DOHH2 (cell line): ENCODE measurements at regions not wholly inside any gene's neighbourhood (a gene's known extent, or its start where the extent isn't known, plus 50 kb on each side); places are given as distances from the start of the nearest gene placed in this dataset.

Experiments
- EZH2phosphoT487 ChIP-seq: fragments of 200-600 bp; sonication (generic); IDR thresholded peaks from 2 replicates; pipeline ENCODE4 v1.6.1; 2017; ENCODE audit warnings: borderline replicate concordance, mild to moderate bottlenecking, antibody characterized with exemption, low read length, moderate library complexity, mixed read lengths
- TF ChIP-seq, protein P1 (sequence below): fragments of 200-600 bp; sonication (generic); IDR thresholded peaks from one replicate; pipeline ENCODE4 v1.5.1; 2014; ENCODE audit warnings: antibody characterized with exemption, mild to moderate bottlenecking, low read depth, low read length; ENCODE audit not compliant: poor library complexity, severe bottlenecking

DNA sequence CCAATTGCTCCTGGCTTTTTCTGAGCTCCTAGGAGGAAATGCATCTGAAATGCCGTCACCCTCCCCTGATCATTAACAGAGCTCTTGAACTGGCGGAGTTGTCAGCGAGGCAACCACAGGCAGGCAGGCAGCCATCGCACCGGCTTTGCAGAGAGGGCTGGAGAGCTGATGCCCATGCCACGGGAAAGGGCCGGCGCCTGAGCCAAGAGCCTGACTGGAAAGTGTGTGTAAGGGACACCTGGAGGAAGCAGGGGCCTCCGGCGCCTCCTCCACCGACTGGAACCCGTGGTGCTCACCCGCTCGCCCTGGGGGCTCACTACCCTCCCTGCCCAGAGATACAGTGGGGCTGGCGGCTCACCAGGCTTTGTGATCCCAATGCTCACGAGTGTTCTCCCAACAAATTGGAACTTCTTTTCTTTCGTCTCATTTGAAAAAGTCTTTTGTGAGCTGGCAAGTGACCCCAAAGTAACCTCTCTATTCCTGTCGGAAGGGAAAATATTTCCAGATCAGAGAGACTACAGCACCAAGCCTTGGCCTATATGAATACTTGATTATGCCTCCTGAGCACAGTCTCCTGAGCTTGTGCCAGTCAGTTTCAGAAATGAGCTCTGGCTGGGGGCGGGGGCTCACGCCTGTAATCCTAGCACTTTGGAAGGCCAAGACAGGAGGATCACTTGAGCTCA is 97.7 kb upstream of the SLC25A33 start:
- TF ChIP-seq, protein P1, sequence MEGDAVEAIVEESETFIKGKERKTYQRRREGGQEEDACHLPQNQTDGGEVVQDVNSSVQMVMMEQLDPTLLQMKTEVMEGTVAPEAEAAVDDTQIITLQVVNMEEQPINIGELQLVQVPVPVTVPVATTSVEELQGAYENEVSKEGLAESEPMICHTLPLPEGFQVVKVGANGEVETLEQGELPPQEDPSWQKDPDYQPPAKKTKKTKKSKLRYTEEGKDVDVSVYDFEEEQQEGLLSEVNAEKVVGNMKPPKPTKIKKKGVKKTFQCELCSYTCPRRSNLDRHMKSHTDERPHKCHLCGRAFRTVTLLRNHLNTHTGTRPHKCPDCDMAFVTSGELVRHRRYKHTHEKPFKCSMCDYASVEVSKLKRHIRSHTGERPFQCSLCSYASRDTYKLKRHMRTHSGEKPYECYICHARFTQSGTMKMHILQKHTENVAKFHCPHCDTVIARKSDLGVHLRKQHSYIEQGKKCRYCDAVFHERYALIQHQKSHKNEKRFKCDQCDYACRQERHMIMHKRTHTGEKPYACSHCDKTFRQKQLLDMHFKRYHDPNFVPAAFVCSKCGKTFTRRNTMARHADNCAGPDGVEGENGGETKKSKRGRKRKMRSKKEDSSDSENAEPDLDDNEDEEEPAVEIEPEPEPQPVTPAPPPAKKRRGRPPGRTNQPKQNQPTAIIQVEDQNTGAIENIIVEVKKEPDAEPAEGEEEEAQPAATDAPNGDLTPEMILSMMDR, result no peak
- no peak for TF ChIP-seq EZH2phosphoT487
